GM21786 (cell line): ENCODE measurements at regions not wholly inside any gene's neighbourhood (a gene's known extent, or its start where the extent isn't known, plus 50 kb on each side); places are given as distances from the start of the nearest gene placed in this dataset.
A peak's percentile ranks its signal among the peaks of the same experiment; 100 is the strongest.
"Not testable (repeated sequence)": the region's sequence is repeated elsewhere in the genome, so short reads cannot be mapped to it uniquely, and the experiment has no call there.

ENCODE experiments used
- ATAC-seq: cut with Tn5 transposase; IDR thresholded peaks from one replicate; pipeline ENCODE4 v1.9.1; 2021; ENCODE audit not compliant: unreplicated experiment

DNA sequence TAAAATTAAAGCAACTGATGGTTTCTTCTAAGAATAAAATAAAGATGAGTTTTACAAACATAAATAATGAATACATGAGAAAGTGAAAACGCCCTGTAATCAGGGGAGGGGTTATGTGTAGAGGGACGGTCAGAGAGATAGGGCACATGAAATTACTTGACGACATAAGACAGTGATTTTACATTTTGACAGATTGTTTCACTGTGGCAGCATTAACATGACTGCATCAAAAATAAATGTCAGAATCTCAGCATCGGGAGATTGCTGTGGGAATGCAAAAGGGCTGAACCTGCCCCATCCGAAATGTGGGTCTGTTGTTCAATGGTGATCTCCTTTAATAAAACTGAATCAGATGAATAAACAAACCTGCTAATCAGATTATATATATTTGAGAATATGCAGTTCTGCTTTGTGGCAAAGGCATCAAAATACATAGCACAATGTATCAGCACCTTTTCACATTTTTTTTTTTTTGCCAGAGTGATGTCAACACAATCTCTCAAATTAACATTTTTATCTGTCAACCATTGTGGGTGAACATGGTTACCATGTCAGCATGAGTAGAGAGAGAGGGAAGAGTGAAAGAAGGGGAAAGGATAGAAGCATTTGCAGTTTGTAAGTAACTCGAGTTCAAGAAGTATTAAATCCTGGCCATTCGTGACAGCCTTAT lies 177.1 kb upstream of the MAN1A1 start:
- ATAC-seq: no peak

DNA sequence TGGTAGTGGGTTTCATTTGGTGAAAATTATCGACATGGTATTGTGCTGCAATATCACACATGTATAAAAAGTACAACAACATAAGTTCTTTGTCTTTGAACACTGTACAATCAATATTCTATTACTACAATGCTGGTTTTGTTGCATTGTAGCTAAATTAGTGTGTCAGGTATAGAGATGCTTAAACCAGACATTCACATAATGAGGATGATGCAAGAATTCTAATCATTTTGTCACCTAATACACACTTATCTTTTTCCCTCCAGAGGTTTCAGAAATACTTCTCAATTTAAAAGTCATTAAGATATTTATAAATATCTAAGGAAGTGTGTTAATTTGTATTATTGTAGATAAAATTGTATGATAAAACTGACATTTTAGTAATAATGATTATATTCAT lies 174.8 kb upstream of the MAN1A1 start:
- no peak for ATAC-seq

DNA sequence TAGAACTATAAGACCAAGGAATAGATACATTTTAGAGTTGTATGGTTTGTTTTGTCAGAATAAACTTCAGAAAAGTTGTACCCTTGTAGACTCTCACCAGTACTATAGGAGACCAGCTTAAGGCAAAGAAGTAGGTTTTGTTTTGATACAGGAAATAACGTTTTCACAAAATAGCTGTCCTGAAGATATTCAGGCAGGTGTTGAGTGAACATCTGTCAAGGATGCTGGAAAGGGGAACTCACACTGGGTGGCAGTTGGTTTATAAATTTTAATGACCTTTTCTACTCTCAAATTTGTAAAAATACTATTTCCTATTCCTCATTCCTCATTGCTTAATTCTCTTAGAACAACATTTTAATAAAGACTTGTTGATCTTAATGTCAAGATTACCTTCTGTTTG lies 174.0 kb upstream of the MAN1A1 start:
- ATAC-seq: no peak

DNA sequence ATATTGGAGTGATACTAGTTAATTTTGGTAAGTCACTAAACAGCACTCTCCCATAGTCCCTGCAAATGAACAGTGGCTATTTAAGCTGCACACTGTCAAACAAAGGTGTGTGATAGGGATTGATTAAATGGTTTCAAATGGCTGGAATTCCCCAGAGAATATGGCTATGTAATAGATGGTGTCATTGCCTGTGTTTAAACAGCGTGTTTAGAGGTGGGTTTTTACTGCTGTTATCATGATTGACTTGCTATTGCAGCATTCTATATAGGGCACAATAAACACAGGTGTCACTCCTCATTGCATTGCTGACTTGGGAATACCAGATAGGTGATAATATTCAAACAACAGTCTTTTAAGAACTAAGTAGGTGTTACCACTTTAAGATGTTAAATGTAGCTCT lies 171.7 kb upstream of the MAN1A1 start:
- ATAC-seq: no peak

DNA sequence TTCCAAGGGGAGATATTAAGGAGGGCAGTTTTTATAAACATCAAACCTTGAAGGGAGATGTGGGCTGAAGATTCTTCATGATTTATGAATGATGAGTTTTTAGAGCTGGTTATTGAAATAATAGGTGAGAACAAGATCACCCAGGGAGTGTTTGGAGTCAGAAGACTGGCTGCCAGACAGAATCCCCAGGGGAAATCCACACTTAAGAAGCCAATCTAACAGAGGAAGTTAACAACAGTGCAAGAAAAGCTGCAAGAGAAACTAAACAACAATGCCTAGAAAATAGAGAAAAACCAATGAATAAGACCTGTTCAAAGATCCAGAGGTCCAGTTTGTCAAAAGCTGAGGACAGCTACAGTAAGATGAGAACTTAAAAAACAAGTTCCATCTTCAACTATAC lies 167.9 kb upstream of the MAN1A1 start:
- no peak for ATAC-seq

DNA sequence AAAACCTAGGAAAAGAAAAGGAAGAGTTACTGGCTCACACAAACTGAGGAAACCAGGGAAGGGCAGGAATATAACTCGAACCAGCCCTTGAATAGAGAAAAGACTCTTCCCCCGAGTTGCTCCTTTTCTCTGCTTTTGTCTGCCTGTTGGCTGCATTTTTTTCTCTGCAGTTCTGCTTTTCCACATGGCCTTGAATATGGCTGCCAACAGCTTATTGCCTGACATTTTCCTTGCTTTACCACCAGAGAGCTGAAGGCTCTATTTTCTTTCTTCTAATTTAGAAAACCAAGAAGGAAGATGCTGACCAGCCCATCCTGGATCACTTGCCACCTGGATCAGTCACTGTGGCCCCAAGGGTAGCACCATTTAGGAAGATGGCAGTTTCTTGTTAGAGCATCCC lies 164.8 kb upstream of the MAN1A1 start:
- no peak for ATAC-seq

DNA sequence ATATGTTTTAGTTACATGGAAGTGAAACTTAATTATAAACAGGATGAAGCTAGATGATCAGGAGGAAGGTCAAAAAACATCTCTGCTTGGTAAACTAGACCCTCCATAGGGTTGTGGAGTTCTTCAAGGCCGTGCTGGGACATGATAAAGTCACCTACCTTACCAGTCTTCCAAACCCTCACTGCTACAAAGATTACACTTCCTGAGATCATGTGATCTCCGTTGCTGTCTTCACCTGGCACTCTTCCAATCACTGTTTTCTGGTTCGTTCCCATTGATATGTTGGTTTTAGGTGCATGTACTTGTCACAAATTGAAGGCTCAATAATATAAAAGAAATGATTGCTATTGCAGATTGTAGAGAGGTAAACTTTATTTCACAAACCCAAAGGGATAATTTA lies 161.5 kb upstream of the MAN1A1 start:
- no peak for ATAC-seq

DNA sequence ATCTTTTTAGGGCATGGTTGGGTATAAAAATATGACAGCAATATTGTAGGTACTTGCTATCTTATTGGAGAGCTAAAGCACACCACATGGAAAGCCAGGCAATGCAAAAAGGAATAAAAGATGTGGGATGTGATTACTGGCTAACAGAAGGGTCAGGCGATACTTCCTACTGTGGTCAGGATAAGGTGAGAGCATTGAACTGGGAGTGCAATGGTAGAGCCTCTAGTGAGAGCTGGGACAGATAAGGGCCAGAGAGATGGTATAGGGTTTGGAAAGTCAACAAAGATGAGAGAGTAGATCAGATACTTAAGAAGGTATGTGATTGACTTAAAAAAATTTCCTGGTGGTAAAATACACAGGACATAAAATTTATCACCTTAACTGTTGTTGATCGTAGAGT lies 160.7 kb upstream of the MAN1A1 start:
- no peak for ATAC-seq

DNA sequence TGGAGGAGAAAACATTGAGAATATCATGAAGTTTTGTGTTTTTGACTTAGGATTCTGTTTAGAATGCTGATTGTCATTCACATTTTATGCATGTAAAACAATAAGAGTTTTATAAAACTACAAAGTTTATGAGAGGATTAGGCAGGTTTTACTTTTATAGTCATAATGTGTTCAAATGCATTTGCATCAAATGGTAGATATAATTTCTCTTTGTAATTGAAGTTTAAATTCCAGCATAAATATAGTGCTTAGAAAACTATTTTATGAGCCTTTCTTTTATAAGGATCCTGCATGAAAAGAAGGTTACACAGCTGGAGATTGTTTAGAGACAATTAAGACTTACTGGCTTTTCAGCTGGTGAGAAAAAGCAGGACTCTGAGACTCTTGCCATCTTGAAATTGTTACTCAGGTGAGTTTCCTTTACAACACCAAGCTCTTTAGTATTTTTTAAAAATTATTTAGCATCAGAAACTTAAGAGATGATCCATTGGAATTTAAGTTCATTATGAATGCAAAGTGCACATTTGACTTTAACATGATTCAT lies 157.1 kb upstream of the MAN1A1 start:
- ATAC-seq: no peak

DNA sequence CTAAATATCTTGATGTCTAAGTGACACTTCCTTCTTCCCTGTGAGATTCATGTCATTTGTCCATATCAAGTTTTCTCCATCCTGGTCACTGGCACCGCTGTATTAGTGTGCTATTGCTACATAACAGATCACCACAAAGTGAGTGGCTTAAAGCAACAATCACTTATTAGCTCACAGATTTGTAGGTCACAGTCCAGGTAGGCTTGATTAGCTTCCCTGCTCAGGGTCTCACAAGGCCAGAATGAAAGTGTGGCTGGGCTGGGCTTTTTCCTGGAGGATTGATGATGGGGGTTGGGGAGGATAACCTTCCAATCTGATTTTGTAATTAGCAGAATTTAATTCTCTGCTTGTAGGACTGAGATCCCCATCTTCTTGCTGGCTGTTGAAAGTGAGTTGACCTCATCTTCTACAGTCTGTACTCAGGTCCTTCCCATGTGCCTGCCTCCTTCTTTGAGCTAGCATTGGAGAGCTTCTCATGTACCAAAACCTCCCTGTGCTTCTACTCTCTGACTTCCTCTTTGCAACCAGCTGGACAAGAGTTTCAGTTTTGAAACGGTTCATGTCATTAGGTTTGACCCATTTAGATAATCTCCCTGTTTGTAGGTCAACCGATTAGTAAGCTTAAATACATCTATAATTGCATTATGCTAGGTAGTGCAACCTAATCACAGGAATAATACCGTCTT lies 152.4 kb upstream of the MAN1A1 start:
- ATAC-seq: peak; percentile 89

DNA sequence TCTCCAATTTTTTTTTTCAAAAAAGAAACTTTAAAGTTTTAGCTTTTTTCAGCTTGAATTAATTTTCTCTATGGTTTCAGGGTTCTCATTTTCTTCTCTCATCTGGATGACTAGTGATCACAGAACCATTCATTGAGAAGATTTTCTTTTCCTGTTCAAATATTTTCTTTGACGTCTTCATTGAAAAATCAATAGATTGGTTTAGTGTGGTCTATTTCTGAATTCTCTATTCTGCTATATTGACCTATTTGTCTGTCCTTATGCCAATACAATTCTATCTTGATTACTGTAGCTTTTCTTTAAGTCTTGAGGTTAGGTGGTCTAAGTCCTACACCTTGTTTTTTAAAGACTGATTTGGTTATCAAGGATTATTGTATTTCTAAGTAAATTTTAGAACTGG lies 150.2 kb upstream of the MAN1A1 start:
- no peak for ATAC-seq

DNA sequence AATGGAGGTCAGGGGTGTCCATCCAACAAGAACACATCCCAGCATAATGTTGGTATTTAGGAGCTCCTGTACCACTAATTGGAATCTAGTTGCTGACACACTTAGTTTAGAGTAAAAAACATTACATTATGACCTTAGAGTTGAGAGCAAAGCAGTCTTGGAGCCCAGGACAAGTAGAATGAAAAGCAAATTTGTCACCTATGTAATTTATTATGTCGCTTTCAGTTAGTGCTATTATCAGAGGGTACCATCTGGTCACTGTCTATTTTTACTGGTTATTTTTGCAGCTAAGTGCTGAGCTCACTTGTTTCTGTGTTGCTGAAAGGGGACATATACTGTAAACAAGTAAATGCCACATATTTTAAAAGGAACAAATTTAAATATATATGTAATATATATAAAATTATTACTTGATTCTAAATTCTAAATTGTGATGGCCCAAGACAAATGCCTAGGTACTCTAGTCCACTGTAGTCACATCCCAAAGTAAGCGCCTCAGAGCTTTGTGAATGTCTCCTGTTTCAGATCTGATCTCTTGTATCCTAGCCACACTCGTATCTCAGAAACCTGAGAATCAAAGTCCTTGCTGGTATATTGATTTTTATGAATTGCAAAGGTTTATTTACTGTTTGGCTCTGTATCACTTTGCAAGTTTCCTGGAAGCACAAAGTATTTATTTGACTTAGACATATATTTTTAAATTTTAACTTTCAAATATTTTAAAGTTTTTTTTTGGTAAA lies 148.6 kb upstream of the MAN1A1 start:
- ATAC-seq: no peak

DNA sequence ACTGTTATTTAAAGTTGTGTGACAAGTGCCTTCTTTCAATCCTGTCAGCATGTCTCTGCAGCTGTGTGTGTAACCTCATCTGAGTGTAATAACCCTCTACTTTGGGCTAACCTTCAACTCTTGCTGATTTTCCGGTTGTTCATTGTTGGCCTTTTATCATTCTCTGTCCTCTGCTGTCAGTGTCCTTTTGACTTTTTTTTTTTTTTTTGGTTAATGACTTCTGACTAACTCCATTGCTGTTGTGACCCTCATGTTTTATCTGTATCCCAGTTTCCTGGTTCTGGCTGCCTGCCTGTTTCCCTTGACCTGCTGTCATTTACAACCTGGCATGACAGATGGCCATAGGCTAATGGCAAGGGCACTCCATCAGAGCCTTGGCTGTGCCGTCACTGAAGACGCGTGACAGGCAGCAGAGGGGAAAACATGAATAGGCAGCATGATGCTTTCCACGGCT lies 145.7 kb upstream of the MAN1A1 start:
- ATAC-seq: no peak

DNA sequence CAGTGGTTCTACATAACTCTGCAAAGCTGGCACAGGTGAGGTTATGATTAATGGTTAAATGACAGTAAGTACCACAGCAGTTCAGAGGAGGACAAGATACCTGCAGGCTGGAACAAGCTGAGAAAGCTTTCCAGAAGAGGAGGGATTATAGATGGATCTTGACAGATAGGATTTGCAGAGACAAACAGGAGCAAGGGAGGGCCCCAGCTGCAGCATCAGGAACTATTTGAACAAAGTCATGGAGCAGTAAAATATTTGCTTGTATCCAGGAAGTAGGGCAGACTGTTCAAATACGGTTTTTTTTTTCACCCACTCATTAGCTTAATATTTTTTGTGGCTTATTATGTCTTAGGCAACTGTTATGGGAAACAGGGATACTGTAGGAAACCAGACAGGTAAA lies 144.4 kb upstream of the MAN1A1 start:
- no peak for ATAC-seq

DNA sequence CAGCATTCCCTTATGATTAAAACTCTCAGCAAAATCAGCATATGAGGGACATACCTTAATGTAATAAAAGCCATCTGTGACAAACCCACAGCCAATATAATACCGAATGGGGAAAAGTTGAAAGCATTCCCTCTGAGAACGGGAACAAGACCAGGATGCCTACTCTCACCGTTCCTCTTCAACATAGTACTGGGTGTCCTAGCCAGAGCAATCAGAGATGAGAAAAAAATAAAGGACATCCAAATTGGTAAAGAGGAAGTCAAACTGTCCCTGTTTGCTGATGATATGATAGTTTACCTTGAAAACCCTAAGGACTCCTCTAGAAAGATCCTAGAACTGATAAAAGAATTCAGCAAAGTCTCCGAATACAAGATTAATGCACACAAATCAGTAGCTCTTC lies 141.6 kb upstream of the MAN1A1 start:
- ATAC-seq: not testable (repeated sequence)

DNA sequence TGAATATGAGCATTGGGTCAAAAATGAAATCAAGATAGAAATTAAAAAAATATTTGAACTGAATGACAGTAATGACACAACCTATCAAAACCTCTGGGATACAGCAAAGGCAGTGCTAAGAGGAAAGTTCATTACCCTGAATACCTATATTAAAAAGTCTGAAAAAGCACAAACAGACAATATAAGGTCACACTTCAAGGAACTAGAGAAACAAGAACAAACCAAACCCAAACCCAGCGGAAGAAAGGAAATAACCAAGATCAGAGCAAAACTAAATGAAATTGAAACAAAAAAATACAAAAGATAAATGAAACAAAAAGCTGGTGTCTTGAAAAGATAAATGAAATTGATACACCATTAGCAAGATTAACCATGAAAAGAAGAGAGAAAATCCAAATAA lies 140.5 kb upstream of the MAN1A1 start:
- not testable (repeated sequence) for ATAC-seq

DNA sequence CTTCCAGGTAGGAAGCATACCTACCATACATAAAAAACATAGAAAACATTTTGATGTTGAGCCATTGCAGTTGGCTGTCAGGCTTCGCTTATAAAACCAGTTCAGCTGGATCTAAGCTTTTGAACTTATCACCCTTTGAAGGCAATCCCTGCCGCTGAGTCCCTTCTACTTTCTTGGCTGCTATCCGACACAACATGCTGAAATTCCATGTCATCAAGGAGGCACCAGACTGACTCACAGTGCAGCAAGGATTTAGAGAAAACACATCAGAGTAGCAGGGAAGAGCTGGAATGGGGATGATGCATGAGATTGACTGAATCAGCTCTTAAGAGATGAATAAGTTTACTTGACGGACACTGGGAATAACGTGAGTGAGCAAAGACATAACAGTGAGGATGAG lies 135.0 kb upstream of the MAN1A1 start:
- no peak for ATAC-seq

DNA sequence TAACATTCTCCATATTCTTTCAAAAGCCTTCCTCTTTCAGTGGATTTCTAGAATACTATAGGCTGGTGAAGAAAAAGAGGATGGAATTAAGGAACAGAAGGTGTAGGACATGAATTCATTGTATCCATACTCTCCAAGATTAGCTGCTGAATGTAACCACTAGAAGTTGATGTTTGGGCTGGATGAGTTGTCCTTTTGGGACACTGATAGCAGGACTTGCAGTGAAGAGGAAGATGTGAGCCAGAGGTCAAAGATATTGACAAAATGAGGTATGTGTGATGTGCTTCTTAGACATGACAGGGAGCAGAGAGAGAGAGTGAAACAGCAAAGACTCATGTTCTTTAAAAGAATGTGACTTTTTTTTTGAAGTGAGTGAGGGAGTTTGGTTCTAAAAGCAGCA lies 134.3 kb upstream of the MAN1A1 start:
- no peak for ATAC-seq

DNA sequence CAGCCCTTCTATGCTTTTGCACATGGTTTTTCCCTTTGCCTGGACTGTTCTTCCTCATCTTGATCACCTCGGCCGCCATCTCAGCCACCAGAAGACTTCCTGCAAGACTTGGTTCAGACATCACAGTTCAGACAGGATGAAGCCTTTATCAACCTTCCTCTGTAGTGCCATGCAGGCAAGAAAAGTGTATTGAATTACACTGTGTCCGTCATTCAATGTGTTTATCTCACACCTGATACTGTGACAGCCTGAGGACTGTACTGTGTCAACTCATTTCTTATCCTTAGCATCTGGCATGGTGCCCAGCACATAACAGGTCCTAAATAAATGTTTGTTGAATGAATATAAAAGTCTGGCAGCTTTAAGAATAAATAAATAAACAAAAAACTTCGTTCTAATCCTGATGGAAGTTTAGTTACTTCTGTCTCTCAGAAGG lies 133.3 kb upstream of the MAN1A1 start:
- ATAC-seq: no peak

DNA sequence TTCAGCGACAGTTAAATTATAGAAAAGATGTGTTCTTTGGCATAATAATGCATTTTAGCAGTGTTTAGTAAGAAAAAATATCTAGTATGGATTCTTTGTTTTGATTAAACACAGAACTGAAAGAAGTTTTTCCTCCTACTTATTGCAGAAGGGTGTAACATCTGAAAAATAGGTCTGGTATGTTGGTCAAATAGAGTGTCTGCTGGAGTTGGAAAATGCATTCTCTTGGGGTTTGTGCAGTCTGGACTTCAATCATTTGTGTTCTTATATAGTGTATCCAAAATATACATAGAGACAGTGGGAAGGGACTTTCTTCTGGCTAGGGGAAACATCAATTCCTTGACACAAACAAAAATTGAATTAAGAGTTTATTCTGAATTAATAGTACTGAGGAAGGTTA lies 132.4 kb upstream of the MAN1A1 start:
- no peak for ATAC-seq

DNA sequence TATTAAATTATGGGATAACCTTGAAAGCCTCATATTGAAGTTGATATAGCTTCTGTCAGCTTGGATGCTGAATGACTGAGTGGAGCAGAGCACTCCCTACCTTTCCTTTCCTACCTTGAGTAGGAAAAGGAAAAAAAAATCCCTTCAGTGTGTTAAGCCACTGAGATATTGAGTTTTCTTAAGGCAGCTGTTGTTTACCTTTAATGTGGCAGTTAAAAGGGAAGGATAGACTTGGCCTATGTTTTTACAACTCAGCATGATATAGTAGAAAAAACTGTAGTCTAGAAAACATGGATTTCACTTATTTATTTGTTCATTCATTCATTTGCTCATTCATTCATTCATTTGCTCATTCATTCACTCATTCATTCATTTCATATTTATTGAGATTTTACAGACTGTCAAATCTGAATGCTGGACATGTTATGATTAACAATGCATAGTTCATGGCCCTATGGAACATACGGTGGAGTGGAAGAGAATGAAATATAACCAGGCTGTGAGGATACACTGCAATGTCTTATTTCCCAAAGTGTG lies 131.5 kb upstream of the MAN1A1 start:
- ATAC-seq: no peak
